ENCODE measurements at regions not wholly inside any gene's neighbourhood (a gene's known extent, or its start where the extent isn't known, plus 50 kb on each side); places are given as distances from the start of the nearest gene placed in this dataset.

DNA sequence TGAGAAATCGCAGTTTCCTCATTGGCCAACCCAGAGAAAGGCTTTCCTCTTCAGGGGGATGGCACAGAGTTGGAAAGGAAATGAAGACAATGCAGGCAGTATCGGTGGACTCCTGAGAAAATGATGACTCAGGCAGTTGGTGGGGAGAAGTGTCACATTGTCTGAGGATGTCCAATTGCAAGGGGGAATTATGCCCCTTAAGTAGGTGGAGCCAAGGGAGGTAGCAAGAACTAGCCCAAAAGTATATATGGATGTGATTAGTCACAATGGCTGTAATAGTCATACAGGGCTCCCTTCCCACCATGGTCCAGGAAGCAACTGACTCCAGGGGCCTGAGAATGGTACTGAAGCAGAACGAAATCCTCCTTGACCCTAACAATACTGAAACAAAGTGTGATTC lies 58.3 kb upstream of the EGFR start:
- TF ChIP-seq, protein P1, sequence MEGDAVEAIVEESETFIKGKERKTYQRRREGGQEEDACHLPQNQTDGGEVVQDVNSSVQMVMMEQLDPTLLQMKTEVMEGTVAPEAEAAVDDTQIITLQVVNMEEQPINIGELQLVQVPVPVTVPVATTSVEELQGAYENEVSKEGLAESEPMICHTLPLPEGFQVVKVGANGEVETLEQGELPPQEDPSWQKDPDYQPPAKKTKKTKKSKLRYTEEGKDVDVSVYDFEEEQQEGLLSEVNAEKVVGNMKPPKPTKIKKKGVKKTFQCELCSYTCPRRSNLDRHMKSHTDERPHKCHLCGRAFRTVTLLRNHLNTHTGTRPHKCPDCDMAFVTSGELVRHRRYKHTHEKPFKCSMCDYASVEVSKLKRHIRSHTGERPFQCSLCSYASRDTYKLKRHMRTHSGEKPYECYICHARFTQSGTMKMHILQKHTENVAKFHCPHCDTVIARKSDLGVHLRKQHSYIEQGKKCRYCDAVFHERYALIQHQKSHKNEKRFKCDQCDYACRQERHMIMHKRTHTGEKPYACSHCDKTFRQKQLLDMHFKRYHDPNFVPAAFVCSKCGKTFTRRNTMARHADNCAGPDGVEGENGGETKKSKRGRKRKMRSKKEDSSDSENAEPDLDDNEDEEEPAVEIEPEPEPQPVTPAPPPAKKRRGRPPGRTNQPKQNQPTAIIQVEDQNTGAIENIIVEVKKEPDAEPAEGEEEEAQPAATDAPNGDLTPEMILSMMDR (IDR thresholded peaks at IDR 0.05) = no peak
- TF ChIP-seq EP300 (IDR thresholded peaks at IDR 0.05) (no peak), POLR2AphosphoS5 (IDR thresholded peaks at IDR 0.05) (no peak), POLR2A (IDR thresholded peaks at IDR 0.05) (no peak)
